NCI-H1105 treated with DMSO at 0.1 percent for 48 hours (cell line): ENCODE measurements at regions not wholly inside any gene's neighbourhood (a gene's known extent, or its start where the extent isn't known, plus 50 kb on each side); places are given as distances from the start of the nearest gene placed in this dataset.
"Not testable (repeated sequence)": the region's sequence is repeated elsewhere in the genome, so short reads cannot be mapped to it uniquely, and the experiment has no call there.

ENCODE experiments used
- DNase-seq: peaks from one replicate; lab custom pipeline; 2025; lab: John Stamatoyannopoulos, UW

DNA sequence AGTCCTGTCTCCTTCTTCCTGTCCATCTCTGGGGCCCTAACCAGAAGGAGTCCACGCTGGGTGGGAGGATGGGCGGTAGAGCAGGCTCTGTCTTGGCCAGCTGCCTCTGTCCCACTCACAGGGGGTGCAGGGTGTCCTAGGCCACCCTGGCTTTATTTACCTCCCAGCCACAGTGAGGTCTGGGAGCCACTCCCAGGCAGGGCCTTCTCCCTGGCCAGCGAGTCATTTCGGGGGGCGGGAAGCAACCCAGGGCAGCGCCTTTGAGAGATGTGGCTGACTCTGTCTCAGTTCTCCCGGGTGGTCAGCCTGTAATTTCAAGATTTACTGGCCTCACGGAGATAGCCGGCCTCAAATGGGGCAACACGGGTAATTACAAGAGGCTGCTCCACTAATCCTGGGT is 67.4 kb upstream of the PTCH1 start:
- no peak for DNase-seq

DNA sequence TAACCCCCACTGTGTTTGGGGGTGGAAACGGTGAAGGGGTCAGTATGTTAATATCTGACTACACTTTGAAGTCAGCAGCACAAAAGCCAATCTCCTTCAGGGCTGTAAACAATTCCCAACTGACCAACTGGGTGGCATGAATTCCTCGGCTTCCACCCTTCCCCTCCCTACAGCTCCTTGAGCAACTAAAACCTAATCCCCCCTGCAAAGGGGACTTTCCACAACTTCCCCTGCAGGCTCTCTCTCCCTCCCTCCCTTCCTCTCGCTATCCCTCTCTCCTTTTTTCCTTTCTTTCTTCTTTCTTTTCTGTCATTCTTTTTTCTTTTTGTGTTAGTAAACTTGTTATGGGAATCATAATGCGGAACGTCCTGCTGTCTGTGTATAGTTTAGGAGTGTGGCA is 65.1 kb upstream of the PTCH1 start:
- DNase-seq = no peak

DNA sequence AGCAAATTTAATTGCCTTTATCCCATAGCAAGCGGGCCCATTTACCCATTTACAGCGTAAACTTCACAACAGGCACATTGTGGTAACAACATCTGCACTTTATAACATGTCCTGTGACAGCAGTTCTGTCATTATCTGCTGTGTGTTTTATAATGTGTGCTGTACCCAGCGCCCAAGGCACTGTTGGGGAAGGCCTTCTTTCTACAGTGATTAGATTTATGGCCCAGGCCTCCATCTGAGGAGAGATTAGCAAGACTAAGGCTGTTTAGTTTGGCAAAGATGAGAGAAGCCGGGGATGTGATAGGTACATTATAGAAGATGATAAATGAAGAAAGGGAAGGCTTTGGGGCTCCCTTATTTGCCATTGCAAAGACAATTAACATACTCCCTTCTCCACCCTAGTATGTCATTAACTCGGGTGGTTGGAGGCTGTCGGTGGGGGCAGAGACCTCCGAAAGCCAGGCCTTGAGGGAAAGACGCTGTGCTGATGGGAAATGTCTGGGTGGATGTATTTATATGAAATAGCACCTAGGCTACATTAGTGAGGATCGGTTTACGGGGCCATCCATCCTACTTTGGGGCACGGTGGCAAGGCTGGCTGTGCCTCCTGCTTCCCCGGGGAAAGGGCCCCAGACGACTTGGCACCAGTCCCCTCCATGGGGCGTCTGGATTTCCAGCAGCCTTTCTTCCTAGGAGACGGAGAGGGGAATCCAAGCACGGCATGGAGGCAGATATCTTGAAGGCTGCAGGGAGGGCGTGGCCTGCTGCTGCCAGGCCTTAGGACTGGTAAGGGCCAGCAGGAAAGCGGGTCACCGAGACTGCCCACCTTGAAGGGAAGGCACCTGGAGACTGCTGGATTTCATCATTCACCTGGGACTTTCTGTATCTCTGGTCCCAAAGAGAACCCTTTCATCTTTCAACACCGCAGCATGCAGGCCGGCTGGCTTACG is 64.3 kb upstream of the PTCH1 start:
- DNase-seq = no peak

DNA sequence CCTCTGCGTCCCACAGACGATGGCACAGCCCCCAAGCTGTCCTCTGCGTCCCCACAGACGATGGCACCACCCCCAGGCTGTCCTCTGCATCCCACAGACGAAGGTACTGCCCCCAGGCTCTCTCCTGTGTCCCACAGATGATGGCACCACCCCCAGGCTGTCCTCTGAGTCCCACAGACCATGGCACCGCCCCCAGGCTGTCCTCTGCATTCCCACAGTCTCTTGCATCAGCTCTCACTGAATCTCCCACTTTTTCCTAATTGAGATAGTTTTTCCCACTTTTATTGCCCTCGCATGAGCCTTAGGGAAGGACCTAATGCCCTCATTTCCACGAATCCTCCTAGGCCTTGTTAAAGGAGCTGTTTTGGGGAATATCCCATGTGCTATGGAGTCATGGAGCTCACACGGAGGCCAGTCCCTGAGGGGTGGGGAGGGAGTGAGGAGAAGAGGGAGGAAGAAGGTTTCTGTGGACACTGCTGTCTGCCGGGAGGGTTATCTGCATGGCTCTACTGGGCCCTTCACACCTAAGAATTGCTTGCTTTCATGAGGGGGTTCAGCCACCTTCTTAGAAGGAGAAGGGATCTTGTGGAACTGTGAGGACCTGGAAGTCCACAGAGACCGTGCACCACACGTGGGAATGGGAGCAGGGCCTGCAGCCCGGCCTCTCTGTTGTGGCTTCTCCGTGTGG is 58.2 kb upstream of the PTCH1 start:
- no peak for DNase-seq

DNA sequence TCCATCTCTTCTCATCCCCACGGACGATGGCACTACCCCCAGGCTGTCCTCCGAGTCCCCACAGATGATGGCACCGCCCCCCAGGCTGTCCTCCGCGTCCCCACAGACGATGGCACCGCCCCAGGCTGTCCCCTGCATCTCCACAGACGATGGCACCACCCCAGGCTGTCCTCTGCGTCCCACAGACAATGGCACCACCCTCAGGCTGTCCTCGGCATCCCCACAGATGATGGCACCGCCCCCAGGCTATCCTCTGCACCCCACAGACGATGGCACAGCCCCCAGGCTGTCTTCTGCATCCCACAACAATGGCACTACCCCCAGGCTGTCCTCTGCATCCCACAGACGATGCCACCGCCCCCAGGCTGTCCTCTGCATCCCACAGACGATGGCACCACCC is 57.4 kb upstream of the PTCH1 start:
- DNase-seq = no peak

DNA sequence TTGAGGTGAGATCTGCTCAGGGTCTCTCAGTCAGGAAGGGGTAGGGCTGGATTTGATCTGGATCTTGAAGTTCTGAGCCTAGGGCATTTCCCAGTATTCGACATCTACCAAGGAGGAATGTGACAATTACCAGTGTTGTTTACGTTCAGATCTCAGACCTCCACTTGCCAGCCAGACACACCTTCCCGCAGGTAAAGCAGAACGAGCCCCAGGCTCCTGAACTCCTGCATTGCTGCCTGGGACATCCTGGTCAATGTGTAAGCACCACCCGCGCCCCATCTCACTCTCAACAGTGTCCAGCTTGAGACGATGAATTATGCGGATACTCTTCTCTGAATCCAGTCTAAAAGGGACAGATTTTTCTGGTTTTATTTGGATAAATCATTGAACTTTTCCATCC is 56.7 kb upstream of the PTCH1 start:
- no peak for DNase-seq

DNA sequence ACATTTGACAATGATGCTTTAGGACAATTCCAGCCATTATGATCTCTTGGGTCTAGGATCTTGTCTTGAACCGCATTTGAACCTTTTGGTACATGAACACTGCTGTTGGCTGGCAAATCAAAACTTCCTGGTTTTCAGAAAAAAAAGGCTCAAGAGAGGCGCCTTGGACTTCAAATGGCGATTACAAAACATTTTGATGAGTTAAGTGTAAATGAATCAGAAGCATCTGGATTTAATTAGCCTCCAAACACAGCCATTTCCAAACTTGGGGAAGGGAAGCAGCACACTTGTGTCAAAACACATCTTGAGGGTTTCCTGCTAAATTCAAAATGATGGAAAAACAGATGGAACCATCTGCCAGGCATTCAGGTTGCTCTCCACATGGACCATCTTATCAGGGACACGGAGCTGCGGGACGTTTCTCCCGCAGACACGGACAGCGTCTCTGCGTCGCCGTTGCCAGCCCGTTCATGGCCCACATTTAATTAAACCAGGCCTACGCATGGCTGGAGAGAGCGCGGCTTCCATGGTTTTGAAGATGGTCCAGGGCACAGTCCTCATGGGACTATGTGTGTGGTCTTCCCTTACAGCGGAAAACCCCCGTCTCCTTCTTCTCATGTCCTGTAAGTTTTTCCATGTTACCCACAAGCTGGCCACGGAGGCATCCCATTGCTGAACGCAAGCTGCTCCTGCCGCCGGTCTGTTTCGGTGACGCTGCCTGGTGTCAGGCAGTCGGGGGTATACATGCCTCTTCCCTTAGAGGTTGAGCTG is 55.8 kb upstream of the PTCH1 start:
- DNase-seq = no peak

DNA sequence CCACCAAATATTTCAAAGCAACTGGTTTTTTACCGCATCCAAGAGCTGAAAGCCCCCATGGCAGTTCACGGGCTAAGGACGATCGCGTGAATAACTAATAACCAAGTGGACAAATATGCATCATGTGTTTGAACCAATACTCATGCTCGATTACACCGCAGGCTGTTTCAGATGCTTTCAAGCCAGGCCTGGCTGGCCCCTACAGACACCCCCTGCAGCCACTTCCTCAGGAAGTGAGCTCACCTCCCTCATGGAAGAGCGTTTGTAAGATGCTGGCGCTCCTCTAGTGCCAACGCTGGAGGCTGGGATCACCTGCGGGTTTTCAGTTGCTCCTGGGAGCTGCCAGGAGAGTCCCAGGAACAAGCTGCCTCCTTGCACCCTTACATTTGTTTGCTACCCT is 53.9 kb upstream of the PTCH1 start:
- no peak for DNase-seq

DNA sequence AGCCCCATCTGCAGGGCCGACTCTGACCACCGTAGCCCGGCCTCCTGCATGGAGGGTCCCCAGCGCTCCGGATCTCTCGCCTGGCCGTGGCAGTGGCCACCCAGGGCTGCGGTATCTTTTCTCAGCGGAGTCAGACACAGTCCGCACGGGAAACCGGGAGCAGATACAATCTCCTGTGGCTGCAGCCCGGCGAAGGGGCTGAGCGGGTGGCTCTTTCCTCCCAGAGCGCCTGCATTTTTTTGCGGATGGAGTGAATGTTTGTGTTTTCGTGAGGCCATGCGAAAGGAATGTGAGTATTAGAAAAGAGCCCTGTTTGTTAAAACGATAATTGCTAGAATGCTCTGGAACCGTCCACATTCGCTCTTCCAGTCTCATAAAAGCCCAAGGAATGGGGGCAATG is 53.4 kb upstream of the PTCH1 start:
- DNase-seq = no peak

DNA sequence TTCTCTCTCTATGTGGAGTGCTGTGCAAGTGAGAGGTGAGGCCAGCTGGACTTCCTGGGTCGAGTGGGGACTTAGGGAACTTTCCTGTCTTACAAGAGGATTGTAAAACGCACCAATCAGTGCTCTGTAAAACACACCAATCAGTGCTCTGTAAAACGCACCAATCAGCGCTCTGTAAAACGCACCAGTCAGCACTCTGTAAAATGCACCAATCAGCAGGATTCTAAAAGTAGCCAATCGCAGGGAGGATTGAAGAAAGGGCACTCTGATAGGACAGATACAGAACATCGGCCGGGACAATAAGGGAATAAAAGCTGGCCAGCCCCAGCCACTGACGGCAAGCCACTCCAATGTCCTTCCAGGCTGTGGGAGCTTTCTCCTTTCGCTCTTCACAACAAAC is 52.0 kb upstream of the PTCH1 start:
- not testable (repeated sequence) for DNase-seq
